Type B pancreatic cell (in vitro differentiated cells): ENCODE measurements at regions not wholly inside any gene's neighbourhood (a gene's known extent, or its start where the extent isn't known, plus 50 kb on each side); places are given as distances from the start of the nearest gene placed in this dataset.

Experiments
- DNase-seq: peaks from one replicate; pipeline ENCODE4 v3.0.0; 2021; ENCODE audit warnings: mixed read lengths; ENCODE audit not compliant: unreplicated experiment; ENCODE audit errors: extremely low spot score
- H3K27ac Mint-ChIP-seq: 2 replicates; pipeline ENCODE4 v1.8.0; 2021; ENCODE audit warnings: mild to moderate bottlenecking, mixed read lengths
- H3K27me3 Mint-ChIP-seq: 2 replicates; pipeline ENCODE4 v1.8.0; 2021; ENCODE audit warnings: mixed read lengths
- H3K36me3 Mint-ChIP-seq: 2 replicates; pipeline ENCODE4 v1.8.0; 2021; ENCODE audit warnings: mixed read lengths
- H3K4me1 Mint-ChIP-seq: one replicate; pipeline ENCODE4 v1.8.0; 2021; ENCODE audit warnings: mixed read lengths; ENCODE audit not compliant: unreplicated experiment
- H3K4me3 Mint-ChIP-seq: 2 replicates; pipeline ENCODE4 v1.8.0; 2021; ENCODE audit warnings: mild to moderate bottlenecking, mixed read lengths
- H3K9me3 Mint-ChIP-seq: 2 replicates; pipeline ENCODE4 v1.8.0; 2021; ENCODE audit warnings: mixed read lengths
- CTCF ChIP-seq: fragments of 200-600 bp; sonication (generic); conservative IDR thresholded peaks from 2 replicates; pipeline ENCODE4 v1.5.0; 2021; ENCODE audit warnings: antibody characterized with exemption, mild to moderate bottlenecking

GRCh38 chr2:236884569-236885175, 201.0 kb upstream of the COPS8 start:
- Mint-ChIP-seq H3K27ac (no peak overlapping the region), H3K27me3 (no peaks in the 10 kb centered on the region), H3K36me3 (peaks cover 3% of the 10 kb centered on the region), H3K4me3 (no peak overlapping the region), H3K9me3 (peaks cover 10% of the 10 kb centered on the region), H3K4me1 (peaks cover 25% of the 10 kb centered on the region)
- DNase-seq, result no peak
- no peak for TF ChIP-seq CTCF

GRCh38 chr2:236886456-236886855, 199.2 kb upstream of the COPS8 start:
- Mint-ChIP-seq H3K4me1 (peaks cover 37% of the 10 kb centered on the region), H3K36me3 (no peaks in the 10 kb centered on the region), H3K9me3 (peaks cover 10% of the 10 kb centered on the region), H3K27me3 (no peaks in the 10 kb centered on the region), H3K4me3 (no peak overlapping the region), H3K27ac (no peak overlapping the region)
- DNase-seq, result no peak
- no peak for TF ChIP-seq CTCF

- Mint-ChIP-seq H3K4me1 (peaks cover 42% of the 10 kb centered on the region), H3K9me3 (peaks cover 3% of the 10 kb centered on the region), H3K36me3 (no peaks in the 10 kb centered on the region), H3K4me3 (no peak overlapping the region), H3K27me3 (no peaks in the 10 kb centered on the region), H3K27ac (peak overlapping the region; percentile 36)
- TF ChIP-seq CTCF, result no peak
- DNase-seq, result no peak
Measured at GRCh38 chr2:236887531-236887930, 198.2 kb upstream of the COPS8 start.

GRCh38 chr2:236887953-236888793, 197.5 kb upstream of the COPS8 start:
- Mint-ChIP-seq H3K9me3 (peaks cover 3% of the 10 kb centered on the region), H3K4me3 (no peak overlapping the region), H3K27ac (peak overlapping the region; percentile 36), H3K36me3 (no peaks in the 10 kb centered on the region), H3K27me3 (no peaks in the 10 kb centered on the region), H3K4me1 (peaks cover 42% of the 10 kb centered on the region)
- no peak for DNase-seq
- no peak for TF ChIP-seq CTCF

- no peak for TF ChIP-seq CTCF
- no peaks in the 10 kb centered on the region for H3K36me3 Mint-ChIP-seq
- peaks cover 3% of the 10 kb centered on the region for H3K9me3 Mint-ChIP-seq
- no peaks in the 10 kb centered on the region for H3K27me3 Mint-ChIP-seq
- no peak for DNase-seq
- peak overlapping the region; percentile 10 for H3K27ac Mint-ChIP-seq
- H3K4me3 Mint-ChIP-seq, result peak overlapping the region; percentile 66
- H3K4me1 Mint-ChIP-seq, result peaks cover 42% of the 10 kb centered on the region
Measured at GRCh38 chr2:236888794-236889780, 196.6 kb upstream of the COPS8 start.
